GM23338 (cell line): ENCODE measurements at regions not wholly inside any gene's neighbourhood (a gene's known extent, or its start where the extent isn't known, plus 50 kb on each side); places are given as distances from the start of the nearest gene placed in this dataset.

ENCODE experiments used
- ATAC-seq: fragments of 200-7000 bp; cut with Tn5 transposase; 3 replicates; pipeline ENCODE4 v1.9.1; 2020
- DNase-seq: peaks from one replicate; pipeline ENCODE4 v3.0.0-alpha.2; 2015; ENCODE audit warnings: low spot score
- H2AFZ ChIP-seq: fragments of 200-600 bp; sonication (generic); 2 replicates; pipeline ENCODE4 v1.8.0; 2016; ENCODE audit warnings: antibody characterized with exemption, mild to moderate bottlenecking, moderate library complexity
- H3F3A ChIP-seq: fragments of 200-600 bp; sonication (generic); replicated peaks from 2 replicates; pipeline ENCODE4 v1.8.0; 2017; ENCODE audit warnings: antibody characterized with exemption, mixed run types, low read depth
- H3K27ac ChIP-seq: fragments of 200-600 bp; sonication (generic); 2 replicates; pipeline ENCODE4 v1.6.1; 2016; ENCODE audit warnings: low read depth
- H3K27me3 ChIP-seq: fragments of 200-600 bp; sonication (generic); 2 replicates; pipeline ENCODE4 v1.8.0; 2016; ENCODE audit warnings: mild to moderate bottlenecking, mixed run types, moderate library complexity; ENCODE audit not compliant: insufficient read depth
- H3K36me3 ChIP-seq: fragments of 200-600 bp; sonication (generic); 2 replicates; pipeline ENCODE4 v1.8.0; 2016; ENCODE audit warnings: mild to moderate bottlenecking; ENCODE audit not compliant: insufficient read depth
- H3K4me1 ChIP-seq: fragments of 200-600 bp; sonication (generic); 2 replicates; pipeline ENCODE4 v1.8.0; 2016; ENCODE audit warnings: mild to moderate bottlenecking, moderate library complexity; ENCODE audit not compliant: insufficient read depth
- H3K4me2 ChIP-seq: fragments of 200-600 bp; sonication (generic); 2 replicates; pipeline ENCODE4 v1.7.1; 2017; ENCODE audit warnings: mixed run types
- H3K4me3 ChIP-seq: fragments of 200-600 bp; sonication (generic); 2 replicates; pipeline ENCODE4 v1.6.1; 2016; ENCODE audit warnings: mixed run types
- H3K79me2 ChIP-seq: fragments of 200-600 bp; sonication (generic); replicated peaks from 2 replicates; pipeline ENCODE4 v1.8.0; 2017; ENCODE audit warnings: mild to moderate bottlenecking; ENCODE audit not compliant: insufficient read depth
- H3K9me2 ChIP-seq: fragments of 200-600 bp; sonication (generic); 2 replicates; pipeline ENCODE4 v1.8.0; 2017; ENCODE audit not compliant: insufficient read depth
- H4K20me1 ChIP-seq: fragments of 200-600 bp; sonication (generic); replicated peaks from 2 replicates; pipeline ENCODE4 v1.8.0; 2017; ENCODE audit warnings: mild to moderate bottlenecking; ENCODE audit not compliant: insufficient read depth
- H3K27ac Mint-ChIP-seq: 2 replicates; pipeline ENCODE4 v1.8.0; 2020; ENCODE audit warnings: inconsistent platforms, mild to moderate bottlenecking, moderate library complexity, mixed read lengths
- H3K27me3 Mint-ChIP-seq: 3 replicates; pipeline ENCODE4 v1.8.0; 2022; ENCODE audit warnings: low read depth, mild to moderate bottlenecking, moderate library complexity, mixed read lengths, inconsistent platforms; ENCODE audit not compliant: insufficient read depth, poor library complexity
- H3K36me3 Mint-ChIP-seq: 3 replicates; pipeline ENCODE4 v1.8.0; 2021; ENCODE audit warnings: low read depth, mild to moderate bottlenecking, inconsistent platforms, moderate library complexity, mixed read lengths
- H3K4me1 Mint-ChIP-seq: 3 replicates; pipeline ENCODE4 v1.8.0; 2020; ENCODE audit warnings: mild to moderate bottlenecking, inconsistent platforms, mixed read lengths
- H3K4me3 Mint-ChIP-seq: 3 replicates; pipeline ENCODE4 v1.8.0; 2021; ENCODE audit warnings: moderate library complexity, mild to moderate bottlenecking, inconsistent platforms, mixed read lengths
- H3K9me3 Mint-ChIP-seq: 3 replicates; pipeline ENCODE4 v1.8.0; 2020; ENCODE audit warnings: moderate library complexity, mild to moderate bottlenecking, inconsistent platforms, mixed read lengths
- CREB1 ChIP-seq: fragments of 250-450 bp; sonication (Bioruptor Pico); IDR thresholded peaks from 2 replicates; pipeline ENCODE4 v1.5.0; 2020; ENCODE audit warnings: low read depth, mild to moderate bottlenecking, moderate library complexity
- EZH2 ChIP-seq: fragments of 200-600 bp; sonication (generic); IDR thresholded peaks from one replicate; pipeline ENCODE4 v1.8.0; 2017; ENCODE audit warnings: antibody characterized with exemption, mild to moderate bottlenecking, low read depth; ENCODE audit not compliant: unreplicated experiment
- EZH2phosphoT487 ChIP-seq: fragments of 200-600 bp; sonication (generic); IDR thresholded peaks from one replicate; pipeline ENCODE4 v1.8.1; 2018; ENCODE audit warnings: antibody characterized with exemption; ENCODE audit not compliant: unreplicated experiment
- JUNB ChIP-seq: IDR thresholded peaks from one replicate; pipeline ENCODE4 v1.6.1; 2016; ENCODE audit warnings: antibody characterized with exemption; ENCODE audit not compliant: unreplicated experiment
- NANOG ChIP-seq: IDR thresholded peaks from 2 replicates; pipeline ENCODE4 v1.6.1; 2016; ENCODE audit warnings: antibody characterized with exemption, borderline replicate concordance
- POLR2AphosphoS5 ChIP-seq: IDR thresholded peaks from 2 replicates; pipeline ENCODE4 v1.6.1; 2016; ENCODE audit warnings: antibody characterized with exemption, low read depth
- STAT1 ChIP-seq: IDR thresholded peaks from one replicate; pipeline ENCODE4 v1.6.1; 2016; ENCODE audit warnings: antibody characterized with exemption; ENCODE audit not compliant: unreplicated experiment
- ZNF114 ChIP-seq: fragments of 250-450 bp; sonication (Bioruptor Pico); IDR thresholded peaks from 2 replicates; pipeline ENCODE4 v1.5.0; 2020; ENCODE audit warnings: mild to moderate bottlenecking, moderate library complexity
- ZNF331 ChIP-seq: fragments of 250-450 bp; sonication (Bioruptor Pico); IDR thresholded peaks from 2 replicates; pipeline ENCODE4 v1.5.0; 2020; ENCODE audit warnings: low read depth, mild to moderate bottlenecking, moderate library complexity
- TF ChIP-seq, protein P1 (sequence below): IDR thresholded peaks from 2 replicates; pipeline ENCODE4 v1.6.1; 2016; ENCODE audit warnings: antibody characterized with exemption
- TF ChIP-seq, protein P2 (sequence below): fragments of 250-450 bp; sonication (Bioruptor Pico); IDR thresholded peaks from 2 replicates; pipeline ENCODE4 v1.5.0; 2020; ENCODE audit warnings: mild to moderate bottlenecking, moderate library complexity
- TF ChIP-seq, protein P3 (sequence below), 2 experiments: fragments of 200-600 bp in 1 of 2; sonication (generic) in 1 of 2; conservative IDR thresholded peaks; 2 replicates each; pipeline versions ENCODE4 v1.5.1 to v1.6.1; 2016 to 2017; ENCODE audit warnings: antibody characterized with exemption in 2 of 2, low read depth in 2 of 2, mild to moderate bottlenecking in 2 of 2, moderate library complexity in 1 of 2
- TF ChIP-seq, protein P4 (sequence below): IDR thresholded peaks from one replicate; pipeline ENCODE4 v1.6.1; 2018; ENCODE audit warnings: antibody characterized with exemption; ENCODE audit not compliant: unreplicated experiment

DNA sequence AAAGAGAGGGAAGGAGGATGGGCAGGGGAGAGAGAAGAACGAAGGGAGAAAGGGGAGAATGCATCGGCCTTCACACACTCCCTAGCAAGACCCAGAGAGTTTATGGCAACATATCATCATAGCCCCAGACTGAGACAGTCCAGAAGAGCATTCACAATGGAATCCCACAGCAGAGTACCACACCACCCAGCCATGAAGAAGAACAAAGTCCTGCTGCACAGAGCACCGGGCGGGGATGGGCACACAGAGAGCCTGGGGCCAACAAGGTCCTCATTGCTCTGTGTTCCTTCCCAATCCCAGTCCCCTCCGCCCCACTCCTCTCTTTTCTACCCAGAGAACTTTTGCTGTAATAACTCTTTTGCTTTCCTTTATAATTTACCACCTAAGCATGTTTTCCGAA is 118.1 kb upstream of the TMPRSS2 start:
- H3F3A ChIP-seq, result no peaks in the 10 kb centered on the region
- peaks cover 6% of the 10 kb centered on the region for H3K9me3 Mint-ChIP-seq
- H3K9me2 ChIP-seq, result no peaks in the 10 kb centered on the region
- H3K4me3 ChIP-seq, result no peak overlapping the region
- H3K4me1 ChIP-seq, result no peaks in the 10 kb centered on the region
- no peak overlapping the region for H3K4me3 Mint-ChIP-seq
- no peak for DNase-seq
- H3K79me2 ChIP-seq, result no peaks in the 10 kb centered on the region
- H3K36me3 ChIP-seq, result no peaks in the 10 kb centered on the region
- no peaks in the 10 kb centered on the region for H4K20me1 ChIP-seq
- H2AFZ ChIP-seq, result no peak overlapping the region
- H3K27ac Mint-ChIP-seq, result no peak overlapping the region
- H3K27me3 ChIP-seq, result no peaks in the 10 kb centered on the region
- peaks cover 7% of the 10 kb centered on the region for H3K27me3 Mint-ChIP-seq
- TF ChIP-seq JUNB (no peak), STAT1 (no peak), EZH2 (no peak), CREB1 (no peak), NANOG (no peak), POLR2AphosphoS5 (no peak), ZNF114 (no peak), EZH2phosphoT487 (no peak), ZNF331 (no peak)
- TF ChIP-seq, protein P1, sequence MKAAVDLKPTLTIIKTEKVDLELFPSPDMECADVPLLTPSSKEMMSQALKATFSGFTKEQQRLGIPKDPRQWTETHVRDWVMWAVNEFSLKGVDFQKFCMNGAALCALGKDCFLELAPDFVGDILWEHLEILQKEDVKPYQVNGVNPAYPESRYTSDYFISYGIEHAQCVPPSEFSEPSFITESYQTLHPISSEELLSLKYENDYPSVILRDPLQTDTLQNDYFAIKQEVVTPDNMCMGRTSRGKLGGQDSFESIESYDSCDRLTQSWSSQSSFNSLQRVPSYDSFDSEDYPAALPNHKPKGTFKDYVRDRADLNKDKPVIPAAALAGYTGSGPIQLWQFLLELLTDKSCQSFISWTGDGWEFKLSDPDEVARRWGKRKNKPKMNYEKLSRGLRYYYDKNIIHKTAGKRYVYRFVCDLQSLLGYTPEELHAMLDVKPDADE, result no peak
- TF ChIP-seq, protein P2, sequence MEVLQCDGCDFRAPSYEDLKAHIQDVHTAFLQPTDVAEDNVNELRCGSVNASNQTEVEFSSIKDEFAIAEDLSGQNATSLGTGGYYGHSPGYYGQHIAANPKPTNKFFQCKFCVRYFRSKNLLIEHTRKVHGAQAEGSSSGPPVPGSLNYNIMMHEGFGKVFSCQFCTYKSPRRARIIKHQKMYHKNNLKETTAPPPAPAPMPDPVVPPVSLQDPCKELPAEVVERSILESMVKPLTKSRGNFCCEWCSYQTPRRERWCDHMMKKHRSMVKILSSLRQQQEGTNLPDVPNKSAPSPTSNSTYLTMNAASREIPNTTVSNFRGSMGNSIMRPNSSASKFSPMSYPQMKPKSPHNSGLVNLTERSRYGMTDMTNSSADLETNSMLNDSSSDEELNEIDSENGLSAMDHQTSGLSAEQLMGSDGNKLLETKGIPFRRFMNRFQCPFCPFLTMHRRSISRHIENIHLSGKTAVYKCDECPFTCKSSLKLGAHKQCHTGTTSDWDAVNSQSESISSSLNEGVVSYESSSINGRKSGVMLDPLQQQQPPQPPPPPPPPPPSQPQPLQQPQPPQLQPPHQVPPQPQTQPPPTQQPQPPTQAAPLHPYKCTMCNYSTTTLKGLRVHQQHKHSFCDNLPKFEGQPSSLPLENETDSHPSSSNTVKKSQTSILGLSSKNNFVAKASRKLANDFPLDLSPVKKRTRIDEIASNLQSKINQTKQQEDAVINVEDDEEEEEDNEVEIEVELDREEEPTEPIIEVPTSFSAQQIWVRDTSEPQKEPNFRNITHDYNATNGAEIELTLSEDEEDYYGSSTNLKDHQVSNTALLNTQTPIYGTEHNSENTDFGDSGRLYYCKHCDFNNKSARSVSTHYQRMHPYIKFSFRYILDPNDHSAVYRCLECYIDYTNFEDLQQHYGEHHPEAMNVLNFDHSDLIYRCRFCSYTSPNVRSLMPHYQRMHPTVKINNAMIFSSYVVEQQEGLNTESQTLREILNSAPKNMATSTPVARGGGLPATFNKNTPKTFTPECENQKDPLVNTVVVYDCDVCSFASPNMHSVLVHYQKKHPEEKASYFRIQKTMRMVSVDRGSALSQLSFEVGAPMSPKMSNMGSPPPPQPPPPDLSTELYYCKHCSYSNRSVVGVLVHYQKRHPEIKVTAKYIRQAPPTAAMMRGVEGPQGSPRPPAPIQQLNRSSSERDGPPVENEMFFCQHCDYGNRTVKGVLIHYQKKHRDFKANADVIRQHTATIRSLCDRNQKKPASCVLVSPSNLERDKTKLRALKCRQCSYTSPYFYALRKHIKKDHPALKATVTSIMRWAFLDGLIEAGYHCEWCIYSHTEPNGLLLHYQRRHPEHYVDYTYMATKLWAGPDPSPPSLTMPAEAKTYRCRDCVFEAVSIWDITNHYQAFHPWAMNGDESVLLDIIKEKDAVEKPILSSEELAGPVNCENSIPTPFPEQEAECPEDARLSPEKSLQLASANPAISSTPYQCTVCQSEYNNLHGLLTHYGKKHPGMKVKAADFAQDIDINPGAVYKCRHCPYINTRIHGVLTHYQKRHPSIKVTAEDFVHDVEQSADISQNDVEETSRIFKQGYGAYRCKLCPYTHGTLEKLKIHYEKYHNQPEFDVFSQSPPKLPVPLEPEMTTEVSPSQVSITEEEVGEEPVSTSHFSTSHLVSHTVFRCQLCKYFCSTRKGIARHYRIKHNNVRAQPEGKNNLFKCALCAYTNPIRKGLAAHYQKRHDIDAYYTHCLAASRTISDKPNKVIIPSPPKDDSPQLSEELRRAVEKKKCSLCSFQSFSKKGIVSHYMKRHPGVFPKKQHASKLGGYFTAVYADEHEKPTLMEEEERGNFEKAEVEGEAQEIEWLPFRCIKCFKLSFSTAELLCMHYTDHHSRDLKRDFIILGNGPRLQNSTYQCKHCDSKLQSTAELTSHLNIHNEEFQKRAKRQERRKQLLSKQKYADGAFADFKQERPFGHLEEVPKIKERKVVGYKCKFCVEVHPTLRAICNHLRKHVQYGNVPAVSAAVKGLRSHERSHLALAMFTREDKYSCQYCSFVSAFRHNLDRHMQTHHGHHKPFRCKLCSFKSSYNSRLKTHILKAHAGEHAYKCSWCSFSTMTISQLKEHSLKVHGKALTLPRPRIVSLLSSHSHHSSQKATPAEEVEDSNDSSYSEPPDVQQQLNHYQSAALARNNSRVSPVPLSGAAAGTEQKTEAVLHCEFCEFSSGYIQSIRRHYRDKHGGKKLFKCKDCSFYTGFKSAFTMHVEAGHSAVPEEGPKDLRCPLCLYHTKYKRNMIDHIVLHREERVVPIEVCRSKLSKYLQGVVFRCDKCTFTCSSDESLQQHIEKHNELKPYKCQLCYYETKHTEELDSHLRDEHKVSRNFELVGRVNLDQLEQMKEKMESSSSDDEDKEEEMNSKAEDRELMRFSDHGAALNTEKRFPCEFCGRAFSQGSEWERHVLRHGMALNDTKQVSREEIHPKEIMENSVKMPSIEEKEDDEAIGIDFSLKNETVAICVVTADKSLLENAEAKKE (CRISPR knock-in tag), result no peak
- TF ChIP-seq, protein P3, sequence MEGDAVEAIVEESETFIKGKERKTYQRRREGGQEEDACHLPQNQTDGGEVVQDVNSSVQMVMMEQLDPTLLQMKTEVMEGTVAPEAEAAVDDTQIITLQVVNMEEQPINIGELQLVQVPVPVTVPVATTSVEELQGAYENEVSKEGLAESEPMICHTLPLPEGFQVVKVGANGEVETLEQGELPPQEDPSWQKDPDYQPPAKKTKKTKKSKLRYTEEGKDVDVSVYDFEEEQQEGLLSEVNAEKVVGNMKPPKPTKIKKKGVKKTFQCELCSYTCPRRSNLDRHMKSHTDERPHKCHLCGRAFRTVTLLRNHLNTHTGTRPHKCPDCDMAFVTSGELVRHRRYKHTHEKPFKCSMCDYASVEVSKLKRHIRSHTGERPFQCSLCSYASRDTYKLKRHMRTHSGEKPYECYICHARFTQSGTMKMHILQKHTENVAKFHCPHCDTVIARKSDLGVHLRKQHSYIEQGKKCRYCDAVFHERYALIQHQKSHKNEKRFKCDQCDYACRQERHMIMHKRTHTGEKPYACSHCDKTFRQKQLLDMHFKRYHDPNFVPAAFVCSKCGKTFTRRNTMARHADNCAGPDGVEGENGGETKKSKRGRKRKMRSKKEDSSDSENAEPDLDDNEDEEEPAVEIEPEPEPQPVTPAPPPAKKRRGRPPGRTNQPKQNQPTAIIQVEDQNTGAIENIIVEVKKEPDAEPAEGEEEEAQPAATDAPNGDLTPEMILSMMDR (conservative IDR thresholded peaks at IDR 0.05; ENCODE audit: low read depth in 2 of 2), result no peak
- TF ChIP-seq, protein P4, sequence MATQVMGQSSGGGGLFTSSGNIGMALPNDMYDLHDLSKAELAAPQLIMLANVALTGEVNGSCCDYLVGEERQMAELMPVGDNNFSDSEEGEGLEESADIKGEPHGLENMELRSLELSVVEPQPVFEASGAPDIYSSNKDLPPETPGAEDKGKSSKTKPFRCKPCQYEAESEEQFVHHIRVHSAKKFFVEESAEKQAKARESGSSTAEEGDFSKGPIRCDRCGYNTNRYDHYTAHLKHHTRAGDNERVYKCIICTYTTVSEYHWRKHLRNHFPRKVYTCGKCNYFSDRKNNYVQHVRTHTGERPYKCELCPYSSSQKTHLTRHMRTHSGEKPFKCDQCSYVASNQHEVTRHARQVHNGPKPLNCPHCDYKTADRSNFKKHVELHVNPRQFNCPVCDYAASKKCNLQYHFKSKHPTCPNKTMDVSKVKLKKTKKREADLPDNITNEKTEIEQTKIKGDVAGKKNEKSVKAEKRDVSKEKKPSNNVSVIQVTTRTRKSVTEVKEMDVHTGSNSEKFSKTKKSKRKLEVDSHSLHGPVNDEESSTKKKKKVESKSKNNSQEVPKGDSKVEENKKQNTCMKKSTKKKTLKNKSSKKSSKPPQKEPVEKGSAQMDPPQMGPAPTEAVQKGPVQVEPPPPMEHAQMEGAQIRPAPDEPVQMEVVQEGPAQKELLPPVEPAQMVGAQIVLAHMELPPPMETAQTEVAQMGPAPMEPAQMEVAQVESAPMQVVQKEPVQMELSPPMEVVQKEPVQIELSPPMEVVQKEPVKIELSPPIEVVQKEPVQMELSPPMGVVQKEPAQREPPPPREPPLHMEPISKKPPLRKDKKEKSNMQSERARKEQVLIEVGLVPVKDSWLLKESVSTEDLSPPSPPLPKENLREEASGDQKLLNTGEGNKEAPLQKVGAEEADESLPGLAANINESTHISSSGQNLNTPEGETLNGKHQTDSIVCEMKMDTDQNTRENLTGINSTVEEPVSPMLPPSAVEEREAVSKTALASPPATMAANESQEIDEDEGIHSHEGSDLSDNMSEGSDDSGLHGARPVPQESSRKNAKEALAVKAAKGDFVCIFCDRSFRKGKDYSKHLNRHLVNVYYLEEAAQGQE, result no peak
- no peaks in the 10 kb centered on the region for H3K4me1 Mint-ChIP-seq
- H3K4me2 ChIP-seq, result no peak overlapping the region
- no peak overlapping the region for H3K27ac ChIP-seq
- H3K36me3 Mint-ChIP-seq, result no peaks in the 10 kb centered on the region
- ATAC-seq, result no peak
